ENCODE measurements at regions not wholly inside any gene's neighbourhood (a gene's known extent, or its start where the extent isn't known, plus 50 kb on each side); places are given as distances from the start of the nearest gene placed in this dataset.

DNA sequence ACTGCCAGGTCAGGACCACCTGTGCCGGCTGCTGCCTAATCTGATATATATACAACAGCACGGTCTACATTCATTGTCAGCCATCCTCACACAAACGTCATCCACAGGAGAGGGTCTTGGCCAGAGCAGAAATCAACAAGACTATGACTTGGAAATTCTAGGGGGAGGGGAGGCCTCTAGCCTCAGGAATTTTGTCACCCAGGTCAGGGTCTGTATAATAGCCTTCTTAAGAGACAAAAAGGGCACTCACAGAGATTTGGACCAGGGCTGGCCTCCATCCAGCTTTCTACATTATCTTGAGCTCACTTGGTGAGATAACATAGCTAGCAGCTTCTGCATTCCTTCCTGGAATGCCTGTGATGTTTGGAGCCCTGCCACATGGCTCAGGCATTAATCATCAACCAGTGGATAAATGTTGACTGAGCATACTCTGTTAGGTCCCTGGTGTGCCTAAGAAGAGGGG is 50.4 kb upstream of the CTIF start:
- peak; percentile 79 for DNase-seq
- 69% methylated on average over 3 of the region's 3 CpGs; no CpG with 5 or more reads in 1 of the 2 experiments for WGBS, 2 experiments (ENCODE audit: insufficient coverage in 1 of 2, insufficient read length in 1 of 2)
- Histone ChIP-seq H3K36me3 (ENCODE audit: control insufficient read depth, insufficient read depth, low read length) (no peaks in the 10 kb centered on the region), H3K27ac (ENCODE audit: low read depth, low read length) (no peak overlapping the region), H3K9me3 (ENCODE audit: control insufficient read depth, low read length) (peaks cover 7% of the 10 kb centered on the region), H3K4me1 (ENCODE audit: control insufficient read depth, insufficient read depth, low read length) (peaks cover 9% of the 10 kb centered on the region), H3K9ac (ENCODE audit: extremely low read depth, low read length, poor library complexity, severe bottlenecking) (no peak overlapping the region), H3K27me3 (ENCODE audit: control insufficient read depth, insufficient read depth, low read length, poor library complexity, severe bottlenecking) (no peaks in the 10 kb centered on the region), H3K4me3 (ENCODE audit: low read length) (peak overlapping the region; percentile 54)
- TF ChIP-seq CTCF (conservative IDR thresholded peaks at IDR 0.05), result no peak
- Mint-ChIP-seq H3K27me3 (ENCODE audit: insufficient read depth) (peaks cover 5% of the 10 kb centered on the region), H3K9me3 (peaks cover 9% of the 10 kb centered on the region), H3K36me3 (ENCODE audit: low read depth) (no peaks in the 10 kb centered on the region), H3K4me3 (no peak overlapping the region), H3K4me1 (peaks cover 31% of the 10 kb centered on the region), H3K27ac (peak overlapping the region; percentile 92)

DNA sequence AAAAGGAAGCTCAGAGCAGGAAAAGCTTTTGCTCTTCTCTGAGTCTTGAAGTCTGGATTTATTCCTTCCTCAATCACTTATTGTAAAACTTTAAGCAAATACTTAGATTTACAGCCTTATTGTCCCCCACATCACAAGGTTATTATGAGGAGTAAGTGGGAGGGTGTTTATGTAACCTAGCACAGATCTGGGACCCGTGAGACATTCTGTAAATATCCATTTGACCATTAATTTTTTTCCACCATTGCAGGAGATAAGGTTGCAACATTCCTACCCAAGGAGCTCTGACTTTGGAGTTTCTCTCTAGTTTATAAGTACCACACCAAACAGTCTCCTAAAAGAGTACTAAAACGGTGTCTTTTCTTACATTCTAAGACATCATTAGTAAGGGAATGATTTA is 52.1 kb upstream of the CTIF start:
- no peak overlapping the region for H3K9ac ChIP-seq (ENCODE audit: extremely low read depth, low read length, poor library complexity, severe bottlenecking)
- Mint-ChIP-seq H3K36me3 (ENCODE audit: low read depth) (no peaks in the 10 kb centered on the region), H3K4me1 (peaks cover 29% of the 10 kb centered on the region), H3K27me3 (ENCODE audit: insufficient read depth) (peaks cover 7% of the 10 kb centered on the region), H3K27ac (no peak overlapping the region), H3K4me3 (no peak overlapping the region), H3K9me3 (peaks cover 9% of the 10 kb centered on the region)
- no peaks in the 10 kb centered on the region for H3K36me3 ChIP-seq (ENCODE audit: control insufficient read depth, insufficient read depth, low read length)
- H3K9me3 ChIP-seq (ENCODE audit: control insufficient read depth, low read length), result peaks cover 7% of the 10 kb centered on the region
- 89 to 100% methylated on average over 1 to 2 of the region's 2 CpGs for WGBS, 2 experiments (ENCODE audit: insufficient coverage in 1 of 2, insufficient read length in 1 of 2)
- no peak overlapping the region for H3K27ac ChIP-seq (ENCODE audit: low read depth, low read length)
- no peak for DNase-seq
- H3K4me1 ChIP-seq (ENCODE audit: control insufficient read depth, insufficient read depth, low read length), result peaks cover 9% of the 10 kb centered on the region
- no peak for TF ChIP-seq CTCF (conservative IDR thresholded peaks at IDR 0.05)
- no peak overlapping the region for H3K4me3 ChIP-seq (ENCODE audit: low read length)
- no peaks in the 10 kb centered on the region for H3K27me3 ChIP-seq (ENCODE audit: control insufficient read depth, insufficient read depth, low read length, poor library complexity, severe bottlenecking)

DNA sequence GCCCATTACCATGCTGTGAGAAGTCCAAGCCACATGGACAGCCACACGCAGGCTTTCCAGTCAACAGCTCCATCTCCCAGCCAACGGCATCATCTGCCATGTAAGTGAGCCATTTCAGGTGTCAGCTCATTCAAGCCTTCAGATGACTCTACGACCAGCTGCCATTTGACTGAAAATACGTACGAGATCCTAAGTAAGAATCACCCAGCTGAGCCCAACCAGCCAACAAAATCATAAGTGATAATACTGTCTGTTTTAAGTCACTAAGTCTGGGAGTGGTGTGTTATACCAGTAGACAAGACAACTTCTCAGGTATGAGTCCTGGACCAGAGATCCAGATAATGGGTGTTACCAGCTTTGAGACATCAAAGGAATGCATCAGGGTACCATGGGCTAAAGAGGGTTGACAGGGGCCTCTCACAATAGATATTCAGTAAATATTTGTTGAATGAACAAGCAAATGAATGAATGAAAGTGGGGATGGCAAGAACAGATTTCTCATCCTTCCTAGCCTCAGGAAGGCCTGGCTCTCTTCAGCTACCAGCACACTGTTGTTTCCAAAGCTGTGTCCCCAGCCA is 52.9 kb upstream of the CTIF start:
- Histone ChIP-seq H3K4me3 (ENCODE audit: low read length) (no peak overlapping the region), H3K9me3 (ENCODE audit: control insufficient read depth, low read length) (peaks cover 7% of the 10 kb centered on the region), H3K9ac (ENCODE audit: extremely low read depth, low read length, poor library complexity, severe bottlenecking) (no peak overlapping the region), H3K4me1 (ENCODE audit: control insufficient read depth, insufficient read depth, low read length) (peaks cover 9% of the 10 kb centered on the region), H3K27me3 (ENCODE audit: control insufficient read depth, insufficient read depth, low read length, poor library complexity, severe bottlenecking) (no peaks in the 10 kb centered on the region), H3K27ac (ENCODE audit: low read depth, low read length) (no peak overlapping the region), H3K36me3 (ENCODE audit: control insufficient read depth, insufficient read depth, low read length) (no peaks in the 10 kb centered on the region)
- Mint-ChIP-seq H3K36me3 (ENCODE audit: low read depth) (no peaks in the 10 kb centered on the region), H3K4me1 (peaks cover 29% of the 10 kb centered on the region), H3K27ac (no peak overlapping the region), H3K4me3 (no peak overlapping the region), H3K9me3 (peaks cover 9% of the 10 kb centered on the region), H3K27me3 (ENCODE audit: insufficient read depth) (peaks cover 7% of the 10 kb centered on the region)
- no peak for DNase-seq
- no peak for TF ChIP-seq CTCF (conservative IDR thresholded peaks at IDR 0.05)
- WGBS, 2 experiments (ENCODE audit: insufficient coverage in 1 of 2, insufficient read length in 1 of 2), result 75% methylated on average over 5 of the region's 5 CpGs

Measured in endodermal cell (in vitro differentiated cells).